Thoracic aorta (tissue), 2 donors: ENCODE measurements at regions not wholly inside any gene's neighbourhood (a gene's known extent, or its start where the extent isn't known, plus 50 kb on each side); places are given as distances from the start of the nearest gene placed in this dataset.

Source experiments
- ATAC-seq: fragments of 150-250 bp; one replicate; pipeline ENCODE4 v1.8.0; 2017; ENCODE audit warnings: low read depth; ENCODE audit not compliant: insufficient number of reproducible peaks, low FRiP score
- DNase-seq: peaks from one replicate; pipeline ENCODE4 v3.0.0-alpha.2; 2020; ENCODE audit warnings: low spot score
- H3K27ac ChIP-seq, 2 donors: fragments of 200-600 bp; sonication (generic); 1 replicate in 1 of 2; 2 replicates in 1 of 2; pipeline ENCODE4 v1.5.1; 2016; ENCODE audit warnings: mild to moderate bottlenecking in 2 of 2, moderate library complexity in 2 of 2
- H3K27me3 ChIP-seq: fragments of 200-600 bp; sonication (generic); replicated peaks from 2 replicates; pipeline ENCODE4 v1.6.0; 2016; ENCODE audit warnings: mild to moderate bottlenecking; ENCODE audit not compliant: insufficient read depth
- H3K36me3 ChIP-seq: fragments of 200-600 bp; sonication (generic); one replicate; pipeline ENCODE4 v1.5.1; 2016
- H3K4me1 ChIP-seq, 2 donors: fragments of 200-600 bp; sonication (generic); 1 replicate in 1 of 2; 2 replicates in 1 of 2; pipeline versions ENCODE4 v1.5.1 to v1.6.0; 2016; ENCODE audit warnings: low read depth in 2 of 2, mild to moderate bottlenecking in 1 of 2; ENCODE audit not compliant: control insufficient read depth in 1 of 2
- H3K4me3 ChIP-seq: fragments of 200-600 bp; sonication (generic); 2 replicates; pipeline ENCODE4 v1.5.1; 2016; ENCODE audit warnings: mild to moderate bottlenecking
- H3K9me3 ChIP-seq: fragments of 200-600 bp; sonication (generic); 2 replicates; pipeline ENCODE4 v1.5.1; 2016
- TF ChIP-seq, protein P1 (sequence below): fragments of 200-600 bp; sonication (generic); IDR thresholded peaks from one replicate; pipeline ENCODE4 v1.5.1; 2019; ENCODE audit warnings: antibody characterized with exemption

DNA sequence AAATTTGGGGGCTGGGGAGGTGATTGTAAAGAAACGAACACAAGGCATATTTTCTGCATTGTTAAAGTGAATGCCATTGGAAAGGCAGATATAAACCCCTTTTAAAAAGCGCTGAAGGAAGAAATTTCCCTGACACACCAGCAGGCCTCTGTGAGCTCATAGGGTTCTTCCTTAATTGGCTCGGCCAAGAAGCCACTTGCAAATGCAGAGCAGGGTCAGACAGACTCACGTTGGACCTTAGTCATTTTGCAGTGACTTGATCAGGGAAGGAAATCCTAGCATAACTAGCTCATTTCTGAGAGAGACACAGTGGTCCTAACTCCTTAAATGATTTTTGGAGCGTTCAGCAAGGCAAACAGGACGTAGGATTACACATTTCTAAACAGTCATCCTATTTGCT lies 1461.4 kb downstream of the GATA3 start:
- no peaks in the 10 kb centered on the region for H3K36me3 ChIP-seq
- DNase-seq (no peak), ATAC-seq (no peak)
- no peak overlapping the region for H3K4me3 ChIP-seq
- TF ChIP-seq, protein P1, sequence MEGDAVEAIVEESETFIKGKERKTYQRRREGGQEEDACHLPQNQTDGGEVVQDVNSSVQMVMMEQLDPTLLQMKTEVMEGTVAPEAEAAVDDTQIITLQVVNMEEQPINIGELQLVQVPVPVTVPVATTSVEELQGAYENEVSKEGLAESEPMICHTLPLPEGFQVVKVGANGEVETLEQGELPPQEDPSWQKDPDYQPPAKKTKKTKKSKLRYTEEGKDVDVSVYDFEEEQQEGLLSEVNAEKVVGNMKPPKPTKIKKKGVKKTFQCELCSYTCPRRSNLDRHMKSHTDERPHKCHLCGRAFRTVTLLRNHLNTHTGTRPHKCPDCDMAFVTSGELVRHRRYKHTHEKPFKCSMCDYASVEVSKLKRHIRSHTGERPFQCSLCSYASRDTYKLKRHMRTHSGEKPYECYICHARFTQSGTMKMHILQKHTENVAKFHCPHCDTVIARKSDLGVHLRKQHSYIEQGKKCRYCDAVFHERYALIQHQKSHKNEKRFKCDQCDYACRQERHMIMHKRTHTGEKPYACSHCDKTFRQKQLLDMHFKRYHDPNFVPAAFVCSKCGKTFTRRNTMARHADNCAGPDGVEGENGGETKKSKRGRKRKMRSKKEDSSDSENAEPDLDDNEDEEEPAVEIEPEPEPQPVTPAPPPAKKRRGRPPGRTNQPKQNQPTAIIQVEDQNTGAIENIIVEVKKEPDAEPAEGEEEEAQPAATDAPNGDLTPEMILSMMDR = no peak
- no peaks in the 10 kb centered on the region for H3K4me1 ChIP-seq
- H3K9me3 ChIP-seq = no peaks in the 10 kb centered on the region
- H3K27me3 ChIP-seq = no peaks in the 10 kb centered on the region
- no peak overlapping the region for H3K27ac ChIP-seq

- no peaks in the 10 kb centered on the region for H3K9me3 ChIP-seq
- ATAC-seq (no peak), DNase-seq (no peak)
- no peaks in the 10 kb centered on the region for H3K27me3 ChIP-seq
- TF ChIP-seq, protein P1 = no peak
- no peaks in the 10 kb centered on the region for H3K36me3 ChIP-seq
- no peak overlapping the region for H3K4me3 ChIP-seq
- no peaks in the 10 kb centered on the region for H3K4me1 ChIP-seq
- H3K27ac ChIP-seq = no peak overlapping the region
Observed at GRCh38 chr10:9535744-9536143, 1481.3 kb downstream of the GATA3 start.

GRCh38 chr10:9545073-9545472 lies 1472.6 kb upstream of the CELF2 start:
- no peaks in the 10 kb centered on the region for H3K27me3 ChIP-seq
- H3K4me3 ChIP-seq = no peak overlapping the region
- no peaks in the 10 kb centered on the region for H3K36me3 ChIP-seq
- peaks cover 0 to 7% of the 10 kb centered on the region in 2 donors for H3K4me1 ChIP-seq
- no peak for DNase-seq
- no peak for ATAC-seq
- H3K9me3 ChIP-seq = no peaks in the 10 kb centered on the region
- TF ChIP-seq, protein P1 = no peak
- no peak overlapping the region for H3K27ac ChIP-seq

- H3K27me3 ChIP-seq = no peaks in the 10 kb centered on the region
- peaks cover 0 to 7% of the 10 kb centered on the region in 2 donors for H3K4me1 ChIP-seq
- no peak overlapping the region for H3K27ac ChIP-seq
- no peaks in the 10 kb centered on the region for H3K36me3 ChIP-seq
- no peak for ATAC-seq
- TF ChIP-seq, protein P1 = no peak
- DNase-seq = no peak
- H3K9me3 ChIP-seq = no peaks in the 10 kb centered on the region
- no peak overlapping the region for H3K4me3 ChIP-seq
Observed at GRCh38 chr10:9547936-9548904, 1469.5 kb upstream of the CELF2 start.

GRCh38 chr10:9550810-9551209 lies 1466.9 kb upstream of the CELF2 start:
- peaks cover 0 to 7% of the 10 kb centered on the region in 2 donors for H3K4me1 ChIP-seq
- DNase-seq (no peak), ATAC-seq (no peak)
- no peaks in the 10 kb centered on the region for H3K9me3 ChIP-seq
- no peaks in the 10 kb centered on the region for H3K36me3 ChIP-seq
- H3K27ac ChIP-seq = no peak overlapping the region
- TF ChIP-seq, protein P1 = no peak
- no peaks in the 10 kb centered on the region for H3K27me3 ChIP-seq
- H3K4me3 ChIP-seq = no peak overlapping the region
